H9 (cell line): ENCODE measurements at regions not wholly inside any gene's neighbourhood (a gene's known extent, or its start where the extent isn't known, plus 50 kb on each side); places are given as distances from the start of the nearest gene placed in this dataset.

ENCODE experiments used
- DNase-seq: peaks from one replicate; pipeline ENCODE4 v3.0.0-alpha.2; 2017
- H2AFZ ChIP-seq: one replicate; pipeline ENCODE4 v1.6.1; 2013; ENCODE audit warnings: mild to moderate bottlenecking, low read length, control low read depth, moderate library complexity
- H2AK5ac ChIP-seq: 2 replicates; pipeline ENCODE4 v1.6.1; 2013; ENCODE audit warnings: low read length, control low read depth, mixed read lengths; ENCODE audit not compliant: insufficient read length
- H2BK120ac ChIP-seq: one replicate; pipeline ENCODE4 v1.6.1; 2013; ENCODE audit warnings: low read depth, mild to moderate bottlenecking, low read length, control low read depth, inconsistent platforms; ENCODE audit not compliant: poor library complexity, severe bottlenecking
- H2BK12ac ChIP-seq: 2 replicates; pipeline ENCODE4 v1.6.1; 2013; ENCODE audit warnings: low read length, control low read depth, mixed read lengths, low read depth; ENCODE audit not compliant: insufficient read length
- H2BK15ac ChIP-seq: 2 replicates; pipeline ENCODE4 v1.6.1; 2013; ENCODE audit warnings: low read depth, low read length, control low read depth
- H2BK20ac ChIP-seq: one replicate; pipeline ENCODE4 v1.6.1; 2013; ENCODE audit warnings: low read depth, mild to moderate bottlenecking, low read length, control low read depth, inconsistent platforms; ENCODE audit not compliant: poor library complexity, severe bottlenecking
- H2BK5ac ChIP-seq: 2 replicates; pipeline ENCODE4 v1.6.1; 2013; ENCODE audit warnings: low read length, control low read depth, mixed read lengths; ENCODE audit not compliant: insufficient read length
- H3K14ac ChIP-seq: 2 replicates; pipeline ENCODE4 v1.6.1; 2013; ENCODE audit warnings: low read length, control low read depth; ENCODE audit not compliant: insufficient read depth
- H3K18ac ChIP-seq: 2 replicates; pipeline ENCODE4 v1.6.1; 2013; ENCODE audit warnings: low read depth, mild to moderate bottlenecking, mixed read lengths, low read length, control low read depth; ENCODE audit not compliant: insufficient read length
- H3K23ac ChIP-seq: 2 replicates; pipeline ENCODE4 v1.6.1; 2013; ENCODE audit warnings: low read length, control low read depth, mixed read lengths, low read depth; ENCODE audit not compliant: insufficient read length
- H3K23me2 ChIP-seq: 2 replicates; pipeline ENCODE4 v1.6.1; 2013; ENCODE audit warnings: low read depth, mild to moderate bottlenecking, mixed read lengths, low read length, control low read depth; ENCODE audit not compliant: insufficient read length, poor library complexity, severe bottlenecking
- H3K27ac ChIP-seq: 2 replicates; pipeline ENCODE4 v1.5.1; 2013; ENCODE audit warnings: low read length, control low read depth, mixed read lengths, low read depth; ENCODE audit not compliant: insufficient read length
- H3K27me3 ChIP-seq: 2 replicates; pipeline ENCODE4 v1.6.1; 2013; ENCODE audit warnings: low read length, control low read depth, inconsistent platforms; ENCODE audit not compliant: insufficient read depth
- H3K4ac ChIP-seq: 2 replicates; pipeline ENCODE4 v1.6.1; 2013; ENCODE audit warnings: low read depth, mild to moderate bottlenecking, control low read depth, inconsistent platforms, low read length, moderate library complexity
- H3K4me1 ChIP-seq: 2 replicates; pipeline ENCODE4 v1.6.1; 2013; ENCODE audit warnings: low read length, control low read depth, inconsistent platforms; ENCODE audit not compliant: insufficient read depth
- H3K4me2 ChIP-seq: 2 replicates; pipeline ENCODE4 v1.6.1; 2013; ENCODE audit warnings: low read length, control low read depth, mixed read lengths; ENCODE audit not compliant: insufficient read length, insufficient read depth
- H3K56ac ChIP-seq: 2 replicates; pipeline ENCODE4 v1.6.1; 2013; ENCODE audit warnings: low read depth, mild to moderate bottlenecking, mixed read lengths, low read length, control low read depth; ENCODE audit not compliant: insufficient read length
- H3K79me1 ChIP-seq: 2 replicates; pipeline ENCODE4 v1.6.1; 2013; ENCODE audit warnings: low read depth, mild to moderate bottlenecking, moderate library complexity, low read length, control low read depth, inconsistent platforms; ENCODE audit not compliant: insufficient read depth, poor library complexity, severe bottlenecking
- H3K79me2 ChIP-seq: 2 replicates; pipeline ENCODE4 v1.6.1; 2013; ENCODE audit warnings: low read length, control low read depth, inconsistent platforms; ENCODE audit not compliant: insufficient read depth
- H3K9ac ChIP-seq: 2 replicates; pipeline ENCODE4 v1.6.1; 2013; ENCODE audit warnings: low read length, control low read depth, mixed read lengths; ENCODE audit not compliant: insufficient read length; ENCODE audit errors: extremely low read depth
- H3K9me3 ChIP-seq: one replicate; pipeline ENCODE4 v1.6.1; 2013; ENCODE audit warnings: low read depth, low read length, inconsistent platforms; ENCODE audit not compliant: control insufficient read depth
- H3T11ph ChIP-seq: one replicate; pipeline ENCODE4 v1.6.1; 2013; ENCODE audit warnings: mild to moderate bottlenecking, low read length, control low read depth, inconsistent platforms
- H4K20me1 ChIP-seq: one replicate; pipeline ENCODE4 v1.6.1; 2013; ENCODE audit not compliant: control insufficient read depth, insufficient read length, insufficient read depth
- H4K5ac ChIP-seq: 2 replicates; pipeline ENCODE4 v1.6.1; 2013; ENCODE audit warnings: low read depth, mild to moderate bottlenecking, mixed read lengths, low read length, control low read depth; ENCODE audit not compliant: insufficient read length
- H4K8ac ChIP-seq: replicated peaks from 2 replicates; pipeline ENCODE4 v1.6.1; 2013; ENCODE audit warnings: low read length, control low read depth, mixed read lengths, low read depth; ENCODE audit not compliant: insufficient read length
- H4K91ac ChIP-seq: 2 replicates; pipeline ENCODE4 v1.6.1; 2013; ENCODE audit warnings: low read depth, mild to moderate bottlenecking, moderate library complexity, mixed read lengths, low read length, control low read depth; ENCODE audit not compliant: insufficient read length
- H3K27ac Mint-ChIP-seq, 3 experiments: 2 replicates in 2 of 3; 3 replicates in 1 of 3; pipeline ENCODE4 v1.8.0; 2020 to 2021; ENCODE audit warnings: mixed read lengths in 3 of 3, mild to moderate bottlenecking in 1 of 3, moderate library complexity in 1 of 3
- H3K27me3 Mint-ChIP-seq: 2 replicates; pipeline ENCODE4 v1.8.0; 2021; ENCODE audit warnings: low read depth, mild to moderate bottlenecking, moderate library complexity, mixed read lengths
- H3K36me3 Mint-ChIP-seq, 3 experiments: 2 replicates in 2 of 3; 3 replicates in 1 of 3; pipeline ENCODE4 v1.8.0; 2020 to 2021; ENCODE audit warnings: low read depth in 3 of 3, mixed read lengths in 3 of 3; ENCODE audit not compliant: insufficient read depth in 1 of 3
- H3K4me1 Mint-ChIP-seq, 2 experiments: 2 replicates each; pipeline ENCODE4 v1.8.0; 2020; ENCODE audit warnings: mixed read lengths in 2 of 2
- H3K4me3 Mint-ChIP-seq, 2 experiments: 2 replicates in 1 of 2; 3 replicates in 1 of 2; pipeline ENCODE4 v1.8.0; 2020 to 2021; ENCODE audit warnings: mild to moderate bottlenecking in 2 of 2, mixed read lengths in 2 of 2, moderate library complexity in 1 of 2
- H3K9me3 Mint-ChIP-seq, 2 experiments: 2 replicates in 1 of 2; 3 replicates in 1 of 2; pipeline ENCODE4 v1.8.0; 2020; ENCODE audit warnings: mild to moderate bottlenecking in 2 of 2, mixed read lengths in 2 of 2, moderate library complexity in 1 of 2
- WGBS: extraction: QIAGEN DNeasy Blood & Tissue Kit; methylation state at CpG from one replicate; pipeline ENCODE4 v1.1.7; 2013; ENCODE audit warnings: missing lambda C conversion rate, low lambda C conversion rate, mixed read lengths; ENCODE audit not compliant: insufficient read length; ENCODE audit errors: extremely low coverage; 5-methylcytosine and 5-hydroxymethylcytosine counted together
- TF ChIP-seq, protein P1 (sequence below): fragments of 200-600 bp; sonication (generic); conservative IDR thresholded peaks from 3 replicates; pipeline ENCODE4 v1.8.0; 2021; ENCODE audit warnings: antibody characterized with exemption, mild to moderate bottlenecking

DNA sequence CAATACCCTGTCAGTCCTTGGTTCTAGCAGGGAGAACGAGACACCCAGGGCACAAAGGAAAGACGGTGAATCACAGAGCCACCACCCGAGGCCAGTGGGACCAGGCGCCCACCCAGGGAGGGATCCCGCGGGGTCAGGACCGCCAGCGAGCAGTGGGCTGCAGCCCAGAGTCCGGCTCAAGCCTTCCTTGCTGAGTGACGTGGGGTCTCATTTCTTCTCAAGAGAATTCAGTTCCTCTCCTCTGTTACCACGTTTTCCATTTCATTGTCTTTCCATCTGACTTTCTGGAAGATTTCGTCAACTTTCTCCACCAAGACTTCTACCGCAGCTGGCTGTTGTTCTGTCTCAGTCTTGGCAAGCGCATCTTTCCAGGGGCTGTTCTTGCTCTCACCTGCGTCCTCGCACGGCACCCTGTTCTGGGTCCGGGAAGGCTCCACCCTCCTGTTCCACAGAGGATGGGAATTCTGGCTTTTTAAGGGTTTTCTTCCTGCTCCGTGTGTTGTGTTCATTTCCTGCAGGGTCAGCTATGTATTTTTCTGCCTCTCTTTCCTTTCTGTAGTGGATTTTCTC is 248.6 kb downstream of the NDUFA10 start:
- H3K27ac ChIP-seq = no peak overlapping the region
- WGBS = no CpG with 5 or more reads among the region's 19 CpGs
- no peak overlapping the region for H3K4me2 ChIP-seq
- H3K56ac ChIP-seq = no peak overlapping the region
- H2BK5ac ChIP-seq = no peak overlapping the region
- Mint-ChIP-seq H3K4me3 (no peak overlapping the region), H3K27ac (no peak overlapping the region), H3K27me3 (peaks cover 35% of the 10 kb centered on the region), H3K9me3 (peaks cover 15 to 20% of the 10 kb centered on the region in 2 experiments; a peak in 4 of 5 replicates), H3K4me1 (no peaks in the 10 kb centered on the region), H3K36me3 (peaks cover 0 to 2% (median 0%) of the 10 kb centered on the region in 3 experiments; a peak in 1 of 7 replicates)
- TF ChIP-seq, protein P1, sequence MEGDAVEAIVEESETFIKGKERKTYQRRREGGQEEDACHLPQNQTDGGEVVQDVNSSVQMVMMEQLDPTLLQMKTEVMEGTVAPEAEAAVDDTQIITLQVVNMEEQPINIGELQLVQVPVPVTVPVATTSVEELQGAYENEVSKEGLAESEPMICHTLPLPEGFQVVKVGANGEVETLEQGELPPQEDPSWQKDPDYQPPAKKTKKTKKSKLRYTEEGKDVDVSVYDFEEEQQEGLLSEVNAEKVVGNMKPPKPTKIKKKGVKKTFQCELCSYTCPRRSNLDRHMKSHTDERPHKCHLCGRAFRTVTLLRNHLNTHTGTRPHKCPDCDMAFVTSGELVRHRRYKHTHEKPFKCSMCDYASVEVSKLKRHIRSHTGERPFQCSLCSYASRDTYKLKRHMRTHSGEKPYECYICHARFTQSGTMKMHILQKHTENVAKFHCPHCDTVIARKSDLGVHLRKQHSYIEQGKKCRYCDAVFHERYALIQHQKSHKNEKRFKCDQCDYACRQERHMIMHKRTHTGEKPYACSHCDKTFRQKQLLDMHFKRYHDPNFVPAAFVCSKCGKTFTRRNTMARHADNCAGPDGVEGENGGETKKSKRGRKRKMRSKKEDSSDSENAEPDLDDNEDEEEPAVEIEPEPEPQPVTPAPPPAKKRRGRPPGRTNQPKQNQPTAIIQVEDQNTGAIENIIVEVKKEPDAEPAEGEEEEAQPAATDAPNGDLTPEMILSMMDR = no peak
- peak; percentile 23 for DNase-seq
- no peak overlapping the region for H4K5ac ChIP-seq
- H3K9ac ChIP-seq = no peak overlapping the region
- H4K20me1 ChIP-seq = no peaks in the 10 kb centered on the region
- no peaks in the 10 kb centered on the region for H3K9me3 ChIP-seq
- H3K23ac ChIP-seq = no peak overlapping the region
- no peaks in the 10 kb centered on the region for H3K79me1 ChIP-seq
- no peaks in the 10 kb centered on the region for H3K4me1 ChIP-seq
- no peaks in the 10 kb centered on the region for H3K27me3 ChIP-seq
- no peak overlapping the region for H3T11ph ChIP-seq
- no peak overlapping the region for H2BK12ac ChIP-seq
- no peaks in the 10 kb centered on the region for H3K23me2 ChIP-seq
- H3K4ac ChIP-seq = no peak overlapping the region
- no peak overlapping the region for H2BK20ac ChIP-seq
- no peak overlapping the region for H3K18ac ChIP-seq
- no peak overlapping the region for H2BK15ac ChIP-seq
- H2AFZ ChIP-seq = no peak overlapping the region
- H4K8ac ChIP-seq = no peak overlapping the region
- no peak overlapping the region for H4K91ac ChIP-seq
- H3K79me2 ChIP-seq = no peaks in the 10 kb centered on the region
- H2BK120ac ChIP-seq = no peak overlapping the region
- H3K14ac ChIP-seq = no peak overlapping the region; the same call in 1 of the 2 replicates
- no peak overlapping the region for H2AK5ac ChIP-seq
